Activated CD8-positive, alpha-beta memory T cell treated with anti-CD3 and anti-CD28 coated beads for 36 hours (primary cell): ENCODE measurements at regions not wholly inside any gene's neighbourhood (a gene's known extent, or its start where the extent isn't known, plus 50 kb on each side); places are given as distances from the start of the nearest gene placed in this dataset.
"Not testable (repeated sequence)": the region's sequence is repeated elsewhere in the genome, so short reads cannot be mapped to it uniquely, and the experiment has no call there.

Source experiments
- CTCF ChIA-PET: fragments of 350-600 bp; sonication (Branson Sonifier 250); formaldehyde crosslinking; loops from one replicate; lab custom pipeline; 2021; ENCODE audit warnings: antibody characterized with exemption; lab: Charles Lee
- POLR2A ChIA-PET: fragments of 350-600 bp; sonication (Branson Sonifier 250); formaldehyde crosslinking; loops from one replicate; lab custom pipeline; 2021; ENCODE audit warnings: antibody characterized with exemption; lab: Charles Lee

DNA sequence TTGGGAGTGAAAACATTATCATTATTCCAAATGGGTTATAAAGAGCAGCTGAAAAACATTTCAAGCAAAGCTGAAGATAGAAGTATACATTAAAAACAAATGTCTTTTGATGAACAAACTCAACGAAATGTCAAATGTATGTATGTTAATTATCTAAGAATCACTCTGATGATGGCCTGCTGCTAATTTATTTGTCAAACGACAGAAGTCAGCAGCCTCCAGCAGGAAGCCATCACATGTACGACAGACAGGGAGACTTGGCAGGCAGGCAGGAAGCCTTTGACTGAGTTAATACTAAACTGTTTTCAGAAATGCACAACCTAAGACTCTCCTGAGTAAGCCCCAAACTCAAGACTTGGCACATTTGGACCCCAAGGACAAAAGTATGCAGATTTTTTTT is 491.1 kb downstream of the ZNF385D start:
- CTCF ChIA-PET, result no interaction called here
- POLR2A ChIA-PET, result no interaction called here

DNA sequence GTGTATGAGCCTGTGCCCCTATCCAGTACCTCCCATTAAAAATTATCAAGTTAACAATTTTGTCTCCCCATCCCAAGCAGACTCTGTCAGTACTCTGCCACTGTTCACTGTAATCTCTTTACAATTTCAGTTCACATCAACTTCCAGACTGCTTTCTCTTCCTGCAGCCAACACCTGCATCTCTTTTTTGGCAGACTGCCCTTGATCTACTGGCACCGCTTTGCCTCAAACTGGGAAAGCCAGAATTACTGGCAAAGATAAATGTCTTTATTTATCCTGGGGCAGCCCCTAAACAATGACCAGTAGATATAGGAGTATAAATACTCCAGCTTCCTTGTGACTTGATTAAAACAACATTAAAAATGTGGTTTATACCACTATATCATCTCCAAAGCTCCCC is 494.1 kb downstream of the ZNF385D start:
- ChIA-PET POLR2A (no interaction called here), CTCF (no interaction called here)

DNA sequence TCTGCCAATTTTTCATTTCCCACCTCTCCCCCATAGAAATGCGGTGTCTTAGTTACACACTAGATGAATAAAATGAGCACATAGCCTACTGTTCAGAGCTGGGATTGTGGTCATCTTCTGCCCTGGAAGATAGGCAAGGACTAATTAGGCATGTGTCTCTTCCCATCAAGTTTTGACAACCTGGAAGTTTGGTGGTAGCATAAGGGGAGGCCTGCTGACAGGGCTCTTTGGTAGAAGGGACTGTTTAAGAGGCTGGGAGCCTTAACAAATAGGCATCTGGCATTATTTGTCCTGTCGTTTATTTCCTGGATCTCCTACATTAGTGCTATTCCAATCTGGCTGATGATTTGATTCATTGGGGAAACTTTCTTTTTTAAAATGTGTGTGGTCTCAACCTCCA is 512.3 kb downstream of the ZNF385D start:
- ChIA-PET CTCF (no interaction called here), POLR2A (no interaction called here)

DNA sequence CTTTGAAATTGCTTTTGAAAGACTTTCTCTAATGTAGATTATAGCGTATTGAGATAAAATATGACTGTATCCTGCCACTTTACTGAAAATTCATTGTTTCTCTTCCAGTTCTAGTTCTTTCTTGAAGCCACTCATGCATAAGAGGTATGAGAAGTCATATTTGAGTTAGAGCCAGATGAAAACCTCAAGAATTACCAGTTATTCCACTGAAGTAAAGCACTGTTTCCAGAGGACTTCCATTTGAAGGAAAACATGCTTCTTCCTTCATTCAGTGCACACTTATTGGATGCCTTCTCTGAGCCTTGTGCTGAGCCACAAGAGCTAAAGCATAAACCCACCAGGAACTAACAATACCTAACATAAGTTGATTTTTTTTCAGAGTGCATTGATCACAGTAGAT is 513.4 kb downstream of the ZNF385D start:
- POLR2A ChIA-PET, result no interaction called here
- CTCF ChIA-PET, result no interaction called here

DNA sequence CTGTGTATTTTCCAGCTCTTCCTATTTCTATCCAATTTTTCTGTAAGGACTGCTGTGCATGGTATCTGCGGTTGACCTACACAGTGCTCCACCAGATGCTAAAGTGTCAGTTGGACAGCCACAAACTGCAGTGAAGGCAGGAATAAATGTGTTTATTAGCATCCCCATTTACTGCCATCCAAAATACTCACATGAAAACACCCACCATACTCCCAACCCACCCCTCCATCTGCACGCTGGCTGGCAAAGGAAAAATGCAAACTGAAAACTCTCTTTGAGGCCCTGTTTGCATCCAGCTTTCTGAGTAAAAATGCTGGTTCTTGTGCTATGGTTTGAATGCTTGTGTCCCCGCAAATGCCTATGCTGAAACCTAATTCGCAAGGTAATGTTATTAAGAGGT is 515.5 kb downstream of the ZNF385D start:
- ChIA-PET POLR2A (no interaction called here), CTCF (no interaction called here)

DNA sequence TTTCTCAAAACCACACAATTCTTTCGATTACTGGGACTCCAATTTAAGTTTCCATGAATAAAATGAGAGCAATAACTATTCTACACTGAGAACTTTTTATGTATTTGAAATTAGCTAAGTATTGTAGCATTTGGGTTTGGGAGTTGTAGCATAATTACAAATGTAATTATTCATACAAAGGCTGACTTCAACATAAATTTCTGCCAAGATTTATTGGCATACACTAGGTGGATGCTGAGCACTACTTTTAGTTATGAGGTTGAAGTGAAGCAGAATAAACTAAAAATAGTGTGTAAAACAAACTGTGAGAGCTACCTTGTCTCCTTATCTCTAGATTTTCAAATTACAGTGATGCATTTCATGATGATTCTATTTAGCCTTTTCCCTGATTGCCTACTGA is 516.1 kb downstream of the ZNF385D start:
- POLR2A ChIA-PET, result no interaction called here
- CTCF ChIA-PET, result no interaction called here

DNA sequence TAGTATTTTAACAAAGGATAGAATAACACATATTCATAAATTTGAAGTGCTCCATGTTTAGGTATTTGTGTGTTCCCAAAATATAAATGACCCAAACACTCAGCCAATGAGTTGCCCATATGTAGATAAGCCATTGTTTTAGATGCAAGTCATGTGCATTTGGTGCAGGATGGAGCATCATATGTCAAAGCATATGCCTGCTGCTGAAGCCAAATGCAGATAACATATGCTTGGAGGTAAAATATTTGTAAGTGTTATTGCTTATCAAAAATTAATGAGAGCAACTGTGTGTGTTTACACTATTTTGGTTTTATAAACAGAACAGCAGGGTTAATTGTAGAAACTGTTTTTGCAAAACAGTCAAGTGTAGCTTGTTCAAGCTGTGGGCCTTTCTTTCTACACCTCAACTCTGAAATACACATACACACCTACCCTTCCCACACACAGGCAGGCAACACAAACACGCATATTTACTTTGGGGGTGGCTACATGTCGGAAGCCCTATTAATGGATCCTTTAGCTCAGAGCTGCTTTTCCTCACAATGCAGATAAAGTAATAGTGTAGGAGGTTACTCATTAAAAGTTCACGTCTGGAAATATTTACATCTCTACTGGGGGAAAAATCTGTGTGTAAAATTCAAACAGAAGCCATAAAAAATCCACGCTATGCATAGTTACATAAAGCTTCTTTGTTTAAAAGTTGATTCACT is 521.4 kb downstream of the ZNF385D start:
- POLR2A ChIA-PET, result no interaction called here
- CTCF ChIA-PET, result no interaction called here

DNA sequence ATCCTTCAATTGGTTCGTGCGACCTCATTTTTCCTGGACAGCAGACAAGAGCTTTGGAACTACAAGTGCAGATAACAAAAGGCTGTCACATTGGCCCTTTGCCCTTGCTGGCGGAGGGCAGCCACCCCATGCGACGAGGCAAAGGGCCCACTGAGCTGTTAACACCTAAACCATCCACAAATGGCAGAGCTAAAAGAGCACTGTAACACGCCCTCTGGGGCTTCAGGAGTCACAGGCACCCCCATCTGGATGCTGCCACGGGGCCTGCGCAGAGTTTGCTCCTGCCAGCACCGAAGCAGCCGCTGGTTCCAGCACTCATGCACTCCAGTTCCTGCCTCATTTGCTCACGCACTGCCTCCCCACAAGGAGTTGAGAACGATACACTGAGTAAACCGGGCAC is 524.9 kb downstream of the ZNF385D start:
- CTCF ChIA-PET, result no interaction called here

DNA sequence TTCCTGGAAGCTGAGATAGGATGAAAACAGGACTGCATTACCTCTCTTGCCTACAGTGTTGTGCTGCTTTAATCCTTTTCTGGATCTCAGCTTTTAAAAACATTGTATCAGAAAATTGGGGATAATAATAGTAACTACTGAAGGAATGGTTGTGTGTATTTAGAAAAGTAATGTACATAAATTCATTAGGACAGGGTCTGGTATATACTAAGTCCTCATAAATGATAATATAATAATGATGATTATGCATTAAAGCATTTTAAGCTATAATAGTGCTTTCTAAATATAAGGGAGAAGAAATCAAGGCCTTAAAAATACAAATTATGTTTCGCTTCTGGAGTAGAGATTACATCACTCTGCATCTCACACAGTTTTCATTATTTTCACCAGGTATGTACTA is 530.1 kb downstream of the ZNF385D start:
- CTCF ChIA-PET, result no interaction called here
- POLR2A ChIA-PET, result no interaction called here

More for the DNA sequence above, 524.9 kb downstream of the ZNF385D start:
- POLR2A ChIA-PET, result no interaction called here

DNA sequence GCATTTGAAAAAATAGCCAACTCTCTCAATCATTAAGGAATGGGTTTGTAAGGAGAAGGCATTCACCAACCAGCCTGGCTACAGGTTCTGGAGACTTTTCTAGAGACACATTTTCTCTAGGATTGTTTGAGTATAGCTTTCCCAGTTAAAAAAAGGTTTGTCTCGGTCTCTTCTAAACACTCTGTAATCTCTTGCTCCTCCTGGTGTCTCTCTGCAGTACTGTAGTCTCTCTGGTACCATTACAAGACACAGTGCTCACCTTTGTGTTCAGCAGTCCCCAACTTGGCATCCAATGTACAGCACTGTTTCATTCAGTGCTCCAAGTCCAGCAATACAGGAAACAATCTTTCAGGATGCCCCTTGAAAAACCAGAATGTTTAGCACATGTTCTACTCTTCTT is 534.4 kb downstream of the ZNF385D start:
- POLR2A ChIA-PET, result no interaction called here
- CTCF ChIA-PET, result no interaction called here

DNA sequence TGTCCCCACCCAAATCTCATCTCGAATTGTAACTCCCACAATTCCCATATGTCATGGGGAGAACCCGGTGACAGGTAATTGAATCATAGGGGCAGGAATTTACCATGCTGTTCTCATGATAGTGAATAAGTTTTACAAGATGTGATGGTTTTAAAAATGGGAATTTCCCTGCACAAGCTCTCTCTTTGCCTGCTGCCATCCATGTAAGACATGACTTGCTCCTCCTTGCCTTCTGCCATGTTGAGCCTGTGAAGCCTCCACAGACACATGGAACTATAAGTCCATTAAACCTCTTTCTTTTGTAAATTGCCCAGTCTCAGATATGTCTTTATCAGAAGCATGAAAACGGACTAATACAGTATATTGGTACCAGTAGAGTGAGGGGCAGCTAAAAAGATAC is 546.9 kb downstream of the ZNF385D start:
- CTCF ChIA-PET, POLR2A ChIA-PET: not testable (repeated sequence)

DNA sequence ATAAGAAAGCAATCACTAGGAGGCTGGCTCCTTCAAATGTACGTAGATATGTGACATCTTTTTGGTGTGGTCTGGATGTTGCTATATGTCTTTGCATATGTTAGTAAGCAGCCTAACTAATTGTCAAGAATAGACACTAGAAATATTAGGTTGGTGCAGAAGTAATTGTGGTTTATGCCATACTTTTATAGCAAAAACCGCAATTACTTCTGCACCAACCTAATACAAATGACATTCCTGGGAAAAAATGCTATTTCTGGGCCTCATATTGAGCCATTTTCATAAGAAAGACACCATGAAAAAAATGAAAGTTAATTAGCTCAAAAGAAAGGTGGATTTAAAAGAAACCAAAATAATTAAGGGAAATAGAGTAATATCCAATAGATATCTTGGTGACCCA is 555.8 kb downstream of the ZNF385D start:
- POLR2A ChIA-PET, result no interaction called here
- CTCF ChIA-PET, result no interaction called here

DNA sequence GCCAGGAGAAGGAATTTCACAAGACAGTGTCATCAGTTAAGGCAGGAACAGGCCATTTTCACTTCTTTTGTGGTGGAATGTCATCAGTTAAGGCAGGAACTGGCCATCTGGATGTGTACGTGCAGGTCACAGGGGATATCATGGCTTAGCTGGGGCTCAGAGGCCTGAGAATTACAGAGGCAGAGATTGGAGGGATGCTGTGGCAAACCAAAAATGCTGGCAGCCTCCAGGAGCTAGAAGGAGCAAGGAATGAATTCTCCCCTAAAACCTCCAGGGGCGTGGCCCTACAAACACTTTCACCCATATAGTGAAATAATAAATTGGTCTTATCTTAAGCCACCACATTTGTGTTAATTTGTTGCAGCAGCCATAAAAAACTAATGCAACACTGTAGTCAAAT is 557.0 kb downstream of the ZNF385D start:
- POLR2A ChIA-PET, CTCF ChIA-PET: not testable (repeated sequence)

DNA sequence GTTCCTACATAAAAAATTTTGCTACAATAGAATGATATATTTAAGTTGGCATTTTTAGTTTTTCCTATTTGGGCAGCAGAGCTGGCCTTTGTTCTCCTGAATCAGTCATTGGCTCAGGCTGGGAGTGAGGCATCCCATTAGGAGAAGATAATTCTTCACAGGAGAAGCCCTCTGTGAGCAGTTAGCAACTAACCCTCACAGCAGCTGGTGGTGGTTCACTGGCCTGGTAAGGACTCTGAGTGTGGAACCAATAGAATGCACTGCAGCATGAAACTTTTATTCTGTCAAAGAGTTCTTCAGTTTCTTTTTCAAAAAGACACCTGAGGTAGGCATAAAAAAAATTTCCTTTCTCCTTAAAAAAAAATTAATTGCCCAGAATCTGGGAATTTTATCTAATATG is 562.6 kb downstream of the ZNF385D start:
- CTCF ChIA-PET, result no interaction called here
- POLR2A ChIA-PET, result no interaction called here

DNA sequence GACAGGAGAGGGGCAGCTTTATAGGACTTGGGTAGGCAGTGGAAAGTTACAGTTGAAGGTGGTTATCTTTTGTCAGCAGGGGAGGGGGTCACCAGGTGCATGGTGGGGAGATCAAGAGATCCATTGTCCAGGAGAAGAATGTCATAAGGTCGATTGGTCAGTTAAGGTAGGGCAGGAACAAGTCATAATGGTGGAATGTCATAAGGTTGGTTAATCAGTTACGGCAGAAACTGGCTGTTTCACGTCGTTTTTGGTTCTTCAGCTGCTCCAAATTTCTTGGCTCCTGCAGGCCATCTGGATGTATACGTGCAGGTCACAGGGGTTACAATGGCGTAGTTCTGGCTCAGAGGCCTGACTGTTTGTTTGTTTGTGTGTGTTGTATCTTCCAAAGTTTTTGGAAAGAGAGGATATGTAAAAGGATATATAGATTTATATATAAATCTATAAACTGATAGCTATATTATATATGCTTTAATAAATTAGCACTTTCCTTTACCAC is 565.1 kb downstream of the ZNF385D start:
- CTCF ChIA-PET, result no interaction called here
- POLR2A ChIA-PET, result no interaction called here

DNA sequence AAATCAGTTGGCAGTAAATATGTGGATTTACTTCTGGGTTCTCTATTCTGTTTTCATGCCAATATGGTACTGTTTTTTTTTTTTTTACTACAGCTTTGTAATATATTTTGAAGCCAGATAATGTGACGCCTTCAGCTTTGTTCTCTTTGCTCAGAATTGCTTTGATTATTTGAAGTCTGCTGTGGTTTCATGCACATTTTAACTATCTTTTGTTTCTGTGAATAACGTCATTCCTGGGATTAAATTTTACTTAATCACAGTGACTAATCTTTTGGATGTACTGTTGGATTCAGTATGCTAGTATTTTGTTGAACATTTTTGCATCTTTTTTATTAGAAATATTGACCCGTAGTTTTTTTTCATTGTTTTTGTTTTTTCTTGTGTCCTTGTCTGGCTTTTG is 576.5 kb downstream of the ZNF385D start:
- CTCF ChIA-PET, result no interaction called here
- POLR2A ChIA-PET, result no interaction called here

DNA sequence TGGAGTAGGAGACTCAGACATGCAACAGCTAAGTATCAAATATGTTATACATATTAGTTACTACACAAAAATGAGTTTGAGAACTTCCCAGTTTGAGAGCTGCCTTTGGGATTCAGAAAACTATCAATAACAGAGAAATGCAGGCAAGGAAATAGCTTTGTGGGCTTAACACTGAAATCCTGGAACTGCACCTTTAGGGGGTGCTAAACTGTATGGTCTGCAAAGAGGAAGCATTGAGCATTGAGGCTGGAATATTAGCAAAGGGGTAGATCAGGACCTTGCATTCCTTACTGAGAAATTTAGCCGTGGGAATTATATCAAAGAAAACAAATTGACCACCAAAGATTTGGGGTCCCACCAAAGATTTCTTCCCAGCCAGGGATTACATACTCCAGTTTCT is 580.0 kb downstream of the ZNF385D start:
- CTCF ChIA-PET, result no interaction called here
- POLR2A ChIA-PET, result no interaction called here

DNA sequence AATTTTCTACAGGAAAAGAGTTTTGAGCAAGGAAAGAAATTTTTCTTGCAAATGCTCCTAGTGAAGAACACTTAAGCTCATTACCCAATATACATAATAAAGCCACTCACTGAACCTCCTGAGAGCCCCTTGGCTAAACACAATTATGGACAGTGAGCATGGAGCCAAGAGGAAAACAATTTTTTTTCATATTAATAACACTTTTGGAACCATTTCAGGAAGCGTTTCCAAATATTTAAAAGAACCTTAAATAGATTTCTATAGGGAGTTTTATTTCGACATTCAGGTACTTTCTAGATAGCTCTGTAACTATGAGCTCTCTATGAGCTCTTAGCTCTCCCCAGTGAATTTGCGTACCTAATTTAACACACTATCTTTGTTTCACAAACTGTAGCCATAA is 581.1 kb downstream of the ZNF385D start:
- ChIA-PET CTCF (no interaction called here), POLR2A (no interaction called here)

DNA sequence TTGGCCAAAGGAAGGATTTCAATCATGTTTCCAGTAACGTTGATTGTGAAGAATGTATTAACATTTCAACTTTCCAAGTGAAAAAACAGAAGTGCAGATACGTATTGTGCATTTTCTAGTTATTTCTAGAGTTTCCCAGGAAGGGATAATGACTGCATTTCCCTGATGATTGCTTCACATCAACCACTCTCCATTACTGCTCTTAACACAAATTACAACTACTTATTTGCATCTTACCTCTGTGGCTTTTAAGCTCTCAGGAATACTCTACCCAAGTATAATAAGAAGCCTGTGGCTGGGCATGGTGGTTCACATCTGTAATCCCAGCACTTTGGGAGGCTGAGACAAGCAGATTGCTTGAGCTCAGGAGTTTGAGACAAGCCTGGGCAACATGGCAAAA is 582.5 kb downstream of the ZNF385D start:
- ChIA-PET POLR2A (no interaction called here), CTCF (no interaction called here)

DNA sequence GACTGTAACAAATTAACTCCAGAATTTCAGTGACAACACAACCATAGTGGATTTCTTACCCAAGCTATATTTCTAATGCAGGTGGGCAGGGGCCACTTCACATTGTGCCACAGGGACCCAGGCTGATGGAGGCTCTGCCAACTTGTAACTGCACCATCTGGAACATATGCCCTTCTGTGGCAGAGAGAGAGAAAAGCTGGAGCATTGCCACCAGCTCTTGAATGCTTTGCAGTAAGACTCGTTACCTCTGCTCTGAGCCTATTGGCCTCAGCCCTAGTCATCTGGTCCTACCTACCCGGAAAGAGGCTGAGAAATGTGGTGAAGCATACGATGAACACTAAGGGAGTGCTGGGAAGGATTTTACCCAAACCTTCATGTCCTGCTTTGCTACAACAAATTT is 587.1 kb downstream of the ZNF385D start:
- CTCF ChIA-PET, result no interaction called here
- POLR2A ChIA-PET, result no interaction called here

DNA sequence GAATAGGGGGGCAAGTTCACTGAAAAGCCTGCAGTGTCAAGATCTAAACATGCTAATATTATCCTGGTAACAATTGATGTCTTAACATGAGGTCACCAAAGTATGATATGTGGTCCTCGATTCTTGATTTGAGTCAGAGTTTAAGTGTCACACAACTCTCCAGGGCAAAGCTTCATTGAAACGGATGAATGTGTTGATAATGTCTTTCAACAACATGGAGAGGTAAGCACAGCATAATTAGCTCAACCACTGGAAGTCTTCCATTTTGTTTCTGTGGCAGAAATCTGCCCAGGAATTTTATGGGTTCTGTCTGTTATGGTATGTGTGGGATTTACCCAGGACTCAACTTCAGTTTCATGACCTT is 591.5 kb downstream of the ZNF385D start:
- CTCF ChIA-PET, result no interaction called here
- POLR2A ChIA-PET, result no interaction called here

DNA sequence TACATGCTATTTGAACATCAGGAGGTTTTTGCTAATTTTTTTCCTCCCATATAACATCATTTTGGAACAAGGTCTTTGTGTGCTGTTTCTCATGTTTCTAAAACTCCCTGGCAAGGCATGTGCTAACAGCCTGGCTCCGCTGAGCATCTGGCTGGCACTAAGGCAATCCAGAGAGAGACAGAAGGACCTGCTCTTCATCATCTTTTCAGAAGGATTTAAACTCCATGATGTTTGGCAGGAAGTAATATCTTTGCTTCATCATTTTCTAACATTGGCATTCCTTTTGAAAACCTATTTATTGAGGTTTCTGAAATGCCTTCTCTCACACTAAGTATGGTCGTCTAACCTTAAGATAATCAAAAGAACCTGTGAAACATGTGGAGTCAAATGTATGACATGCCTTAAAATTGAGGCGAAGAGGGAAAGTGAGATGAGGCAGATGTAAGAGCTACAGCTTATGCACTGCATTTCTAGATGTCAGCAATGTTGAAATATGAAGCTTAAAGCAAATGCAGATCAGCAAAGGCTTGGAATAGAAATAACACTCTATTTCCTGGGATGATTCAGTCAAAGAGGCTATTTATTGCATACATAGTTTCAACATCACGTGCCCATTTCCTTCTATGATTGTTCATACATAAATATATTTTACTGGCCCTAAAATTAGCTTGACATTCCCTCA is 592.0 kb downstream of the ZNF385D start:
- CTCF ChIA-PET, result no interaction called here

More for the DNA sequence above, 592.0 kb downstream of the ZNF385D start:
- POLR2A ChIA-PET, result no interaction called here
